ENCODE measurements at regions not wholly inside any gene's neighbourhood (a gene's known extent, or its start where the extent isn't known, plus 50 kb on each side); places are given as distances from the start of the nearest gene placed in this dataset.

- no peak for DNase-seq (ENCODE audit: low read depth in 2 of 2, low spot score in 1 of 2)
These were observed 425.9 kb upstream of the JARID2 start for GRCh38 chr6:14819840-14820420.

GRCh38 chr6:14822012-14822553 is 423.8 kb upstream of the JARID2 start:
- no peak for DNase-seq (ENCODE audit: low read depth in 2 of 2, low spot score in 1 of 2)

GRCh38 chr6:14822679-14823078 is 423.2 kb upstream of the JARID2 start:
- no peak for DNase-seq (ENCODE audit: low read depth in 2 of 2, low spot score in 1 of 2)

- no peak for DNase-seq (ENCODE audit: low read depth in 2 of 2, low spot score in 1 of 2)
These were observed 421.8 kb upstream of the JARID2 start for GRCh38 chr6:14824060-14824459.

GRCh38 chr6:14824484-14825275 is 421.2 kb upstream of the JARID2 start:
- no peak for DNase-seq (ENCODE audit: low read depth in 2 of 2, low spot score in 1 of 2)

GRCh38 chr6:14826456-14826855 is 419.4 kb upstream of the JARID2 start:
- DNase-seq (ENCODE audit: low read depth in 2 of 2, low spot score in 1 of 2), result no peak

- no peak for DNase-seq (ENCODE audit: low read depth in 2 of 2, low spot score in 1 of 2)
These were observed 418.5 kb upstream of the JARID2 start for GRCh38 chr6:14827354-14827753.

- no peak for DNase-seq (ENCODE audit: low read depth in 2 of 2, low spot score in 1 of 2)
These were observed 417.7 kb upstream of the JARID2 start for GRCh38 chr6:14828201-14828611.

GRCh38 chr6:14831070-14831469 is 414.8 kb upstream of the JARID2 start:
- no peak for DNase-seq (ENCODE audit: low read depth in 2 of 2, low spot score in 1 of 2)

GRCh38 chr6:14831937-14832336 is 413.9 kb upstream of the JARID2 start:
- no peak for DNase-seq (ENCODE audit: low read depth in 2 of 2, low spot score in 1 of 2)

GRCh38 chr6:14832427-14832826 is 413.4 kb upstream of the JARID2 start:
- no peak for DNase-seq (ENCODE audit: low read depth in 2 of 2, low spot score in 1 of 2)

GRCh38 chr6:14834851-14835530 is 410.9 kb upstream of the JARID2 start:
- no peak for DNase-seq (ENCODE audit: low read depth in 2 of 2, low spot score in 1 of 2)

GRCh38 chr6:14837435-14837834 is 408.4 kb upstream of the JARID2 start:
- DNase-seq (ENCODE audit: low read depth in 2 of 2, low spot score in 1 of 2), result no peak

GRCh38 chr6:14838133-14838583 is 407.7 kb upstream of the JARID2 start:
- no peak for DNase-seq (ENCODE audit: low read depth in 2 of 2, low spot score in 1 of 2)

- DNase-seq (ENCODE audit: low read depth in 2 of 2, low spot score in 1 of 2), result no peak
These were observed 403.9 kb upstream of the JARID2 start for GRCh38 chr6:14841901-14842421.

GRCh38 chr6:14844411-14844810 is 401.5 kb upstream of the JARID2 start:
- no peak for DNase-seq (ENCODE audit: low read depth in 2 of 2, low spot score in 1 of 2)

GRCh38 chr6:14848019-14848418 is 397.9 kb upstream of the JARID2 start:
- DNase-seq (ENCODE audit: low read depth in 2 of 2, low spot score in 1 of 2), result no peak

GRCh38 chr6:14849185-14849584 is 396.7 kb upstream of the JARID2 start:
- DNase-seq (ENCODE audit: low read depth in 2 of 2, low spot score in 1 of 2), result no peak

- no peak for DNase-seq (ENCODE audit: low read depth in 2 of 2, low spot score in 1 of 2)
These were observed 394.6 kb upstream of the JARID2 start for GRCh38 chr6:14851281-14851680.

- no peak for DNase-seq (ENCODE audit: low read depth in 2 of 2, low spot score in 1 of 2)
These were observed 393.5 kb upstream of the JARID2 start for GRCh38 chr6:14852375-14852774.

- no peak for DNase-seq (ENCODE audit: low read depth in 2 of 2, low spot score in 1 of 2)
These were observed 389.7 kb upstream of the JARID2 start for GRCh38 chr6:14856177-14856576.

- DNase-seq (ENCODE audit: low read depth in 2 of 2, low spot score in 1 of 2), result no peak
These were observed 388.9 kb upstream of the JARID2 start for GRCh38 chr6:14857001-14857400.

Data from stimulated activated CD8-positive, alpha-beta memory T cell treated with anti-CD3 and anti-CD28 coated beads, Interleukin-4, amount 100 ng/mL, for 4 hours (primary cell).